ENCODE measurements at regions not wholly inside any gene's neighbourhood (a gene's known extent, or its start where the extent isn't known, plus 50 kb on each side); places are given as distances from the start of the nearest gene placed in this dataset.

- no peak for TF ChIP-seq CTCF (IDR thresholded peaks at IDR 0.05)
- no peak for TF ChIP-seq POLR2AphosphoS5 (IDR thresholded peaks at IDR 0.05)
- TF ChIP-seq POLR2A (IDR thresholded peaks at IDR 0.05): no peak
Observed at GRCh38 chr5:4068171-4068570, 472.5 kb downstream of the IRX1 start.

Data from prostate gland (tissue), 2 donors.